Activated naive CD4-positive, alpha-beta T cell treated with anti-CD3 and anti-CD28 coated beads for 36 hours (primary cell): ENCODE measurements at regions not wholly inside any gene's neighbourhood (a gene's known extent, or its start where the extent isn't known, plus 50 kb on each side); places are given as distances from the start of the nearest gene placed in this dataset.
"Not testable (repeated sequence)": the region's sequence is repeated elsewhere in the genome, so short reads cannot be mapped to it uniquely, and the experiment has no call there.

ENCODE experiments used
- CTCF ChIA-PET: fragments of 350-600 bp; sonication (Branson Sonifier 250); formaldehyde crosslinking; loops from one replicate; lab custom pipeline; 2021; ENCODE audit warnings: antibody characterized with exemption; lab: Charles Lee
- DNase-seq: peaks from one replicate; pipeline ENCODE4 v3.0.0-alpha.2; 2020
- H3K27ac Mint-ChIP-seq: one replicate; pipeline ENCODE4 v1.8.0; 2021; ENCODE audit warnings: mild to moderate bottlenecking, mixed read lengths
- H3K27me3 Mint-ChIP-seq: one replicate; pipeline ENCODE4 v1.8.0; 2021; ENCODE audit warnings: low read depth, mixed read lengths
- H3K36me3 Mint-ChIP-seq: one replicate; pipeline ENCODE4 v1.8.0; 2021; ENCODE audit warnings: low read depth, mixed read lengths
- H3K4me1 Mint-ChIP-seq: one replicate; pipeline ENCODE4 v1.8.0; 2021; ENCODE audit warnings: low read depth, mixed read lengths
- H3K4me3 Mint-ChIP-seq: one replicate; pipeline ENCODE4 v1.8.0; 2021; ENCODE audit warnings: mild to moderate bottlenecking, moderate library complexity, mixed read lengths
- H3K9me3 Mint-ChIP-seq: one replicate; pipeline ENCODE4 v1.8.0; 2021; ENCODE audit warnings: mixed read lengths
- intact Hi-C: fragments of 100-400 bp; cut with micrococcal nuclease; formaldehyde crosslinking; loops from one replicate; pipeline ENCODE4 v1.15.1; 2023

DNA sequence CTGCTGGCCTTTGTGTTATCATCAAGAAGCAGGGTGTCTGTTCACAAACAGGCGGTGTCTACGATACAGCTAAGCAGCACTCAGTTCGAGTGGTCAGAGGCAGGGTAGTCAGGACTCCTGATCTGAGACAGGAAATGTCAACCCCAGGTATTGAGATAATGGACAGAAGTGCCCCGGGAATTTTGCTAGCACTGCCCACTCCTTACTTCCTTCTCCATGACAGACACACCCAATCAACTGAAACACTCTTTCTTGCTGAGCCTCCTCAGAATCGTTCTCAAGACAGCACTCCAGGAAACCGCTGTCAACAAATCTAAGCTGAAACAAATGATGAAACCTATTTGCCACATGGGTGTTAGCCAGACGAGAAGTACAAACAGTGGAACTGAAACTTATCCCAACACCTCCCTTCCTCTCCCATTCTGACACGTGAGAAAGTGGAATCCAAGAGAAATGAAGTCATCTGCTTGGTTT, 109.3 kb downstream of the GTF2IRD2B start:
- H3K27ac Mint-ChIP-seq, CTCF ChIA-PET, H3K4me1 Mint-ChIP-seq, intact Hi-C loops, H3K27me3 Mint-ChIP-seq, DNase-seq, H3K4me3 Mint-ChIP-seq, H3K9me3 Mint-ChIP-seq, H3K36me3 Mint-ChIP-seq: not testable (repeated sequence)

DNA sequence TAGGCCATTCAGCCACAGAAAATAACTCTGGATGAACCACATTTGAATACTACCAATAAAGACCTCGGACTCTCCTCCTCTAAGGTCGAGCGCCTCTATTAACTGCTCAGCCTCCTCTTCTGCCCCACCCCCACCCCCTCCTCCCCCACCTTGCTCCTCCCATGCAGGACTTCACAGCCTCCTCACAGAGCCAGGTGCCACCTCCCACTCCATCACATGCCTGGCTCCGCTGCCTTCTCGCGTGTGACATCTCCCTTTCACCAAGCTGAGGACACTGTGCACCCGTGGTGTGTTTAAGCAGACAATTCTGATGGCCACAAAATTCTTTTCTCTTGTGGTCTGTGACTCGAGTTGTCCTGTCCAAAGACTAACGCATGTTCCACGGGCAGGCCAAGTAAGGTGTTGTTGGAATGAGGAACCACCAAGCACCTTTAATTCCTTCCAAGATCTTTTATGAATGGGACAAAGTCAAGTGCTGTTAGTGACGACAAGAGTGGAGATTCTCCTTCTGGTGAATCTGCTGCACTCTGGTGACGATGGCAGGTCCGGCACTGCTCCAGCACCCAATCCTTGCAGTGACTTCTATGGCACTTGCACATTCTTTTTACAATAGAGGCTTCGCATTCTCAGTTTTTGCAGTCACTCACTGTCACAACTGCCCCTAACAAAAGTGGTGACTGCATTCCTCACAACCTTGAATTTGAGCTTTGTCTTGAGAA, 113.1 kb downstream of the GTF2IRD2B start:
- H3K36me3 Mint-ChIP-seq, H3K27me3 Mint-ChIP-seq, H3K4me1 Mint-ChIP-seq, intact Hi-C loops, H3K4me3 Mint-ChIP-seq, H3K27ac Mint-ChIP-seq, CTCF ChIA-PET, H3K9me3 Mint-ChIP-seq, DNase-seq: not testable (repeated sequence)

DNA sequence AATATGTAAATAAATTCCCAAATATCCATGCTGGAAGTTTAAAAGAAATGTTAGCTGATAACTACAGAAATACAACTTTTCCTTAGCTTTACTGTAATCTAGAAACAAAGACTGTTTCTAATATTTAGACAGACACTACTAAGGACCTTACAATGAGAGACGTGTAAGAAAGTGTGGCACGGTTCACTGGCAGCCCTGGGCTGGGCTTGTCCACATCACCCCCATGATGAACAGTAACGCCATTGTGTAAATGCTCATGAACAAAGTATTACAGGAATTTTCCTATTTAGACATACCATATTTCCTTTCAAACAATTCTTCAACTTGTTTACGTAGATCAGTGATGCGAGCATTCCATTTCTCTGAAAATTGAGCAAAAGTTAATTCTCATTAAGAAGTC, 123.1 kb downstream of the GTF2IRD2B start:
- CTCF ChIA-PET, DNase-seq, H3K36me3 Mint-ChIP-seq, H3K27ac Mint-ChIP-seq, H3K4me1 Mint-ChIP-seq, H3K27me3 Mint-ChIP-seq, H3K4me3 Mint-ChIP-seq, H3K9me3 Mint-ChIP-seq, intact Hi-C loops: not testable (repeated sequence)

DNA sequence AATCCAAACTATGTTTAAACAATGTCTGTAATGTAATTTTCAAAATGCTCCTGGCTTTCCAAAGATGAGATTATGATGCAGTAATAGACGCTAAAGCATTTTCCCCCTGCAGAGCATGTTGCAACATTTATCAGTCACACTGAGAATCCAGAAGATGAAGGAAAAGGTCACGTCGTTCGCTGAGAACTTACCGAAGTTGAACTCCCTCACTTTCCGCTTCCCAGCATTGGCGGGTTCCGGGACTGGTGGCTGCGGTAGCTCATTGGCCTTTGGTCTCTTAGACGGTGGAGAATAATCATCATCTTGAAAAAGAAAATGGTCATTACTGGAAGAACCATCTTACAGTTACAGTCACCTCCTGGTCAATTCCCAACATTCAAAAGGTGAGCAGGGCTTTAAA, 124.6 kb downstream of the GTF2IRD2B start:
- intact Hi-C loops, DNase-seq, H3K4me1 Mint-ChIP-seq, H3K27ac Mint-ChIP-seq, H3K36me3 Mint-ChIP-seq, H3K4me3 Mint-ChIP-seq, H3K9me3 Mint-ChIP-seq, H3K27me3 Mint-ChIP-seq, CTCF ChIA-PET: not testable (repeated sequence)

DNA sequence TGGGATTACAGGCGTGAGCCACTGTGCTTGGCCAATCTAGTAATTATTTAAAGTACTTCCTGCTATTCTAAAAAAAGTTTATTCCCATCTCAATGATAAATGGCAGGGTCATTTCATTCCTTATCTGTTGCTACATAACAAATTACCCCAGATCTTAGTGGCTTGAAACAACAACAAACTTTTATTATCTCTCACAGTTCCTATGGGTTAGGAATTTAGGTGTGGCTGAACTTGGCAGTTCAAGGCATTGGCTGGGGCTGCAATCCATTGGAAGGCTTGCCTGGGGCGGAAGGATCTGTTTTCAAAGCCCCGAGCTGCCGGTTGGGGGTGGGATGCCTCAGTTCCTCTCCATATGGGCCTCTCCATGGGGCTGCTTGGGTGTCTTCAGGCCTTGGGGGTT, 133.7 kb downstream of the GTF2IRD2B start:
- H3K4me1 Mint-ChIP-seq, DNase-seq, H3K27ac Mint-ChIP-seq, H3K36me3 Mint-ChIP-seq, H3K27me3 Mint-ChIP-seq, H3K9me3 Mint-ChIP-seq, H3K4me3 Mint-ChIP-seq, CTCF ChIA-PET, intact Hi-C loops: not testable (repeated sequence)

DNA sequence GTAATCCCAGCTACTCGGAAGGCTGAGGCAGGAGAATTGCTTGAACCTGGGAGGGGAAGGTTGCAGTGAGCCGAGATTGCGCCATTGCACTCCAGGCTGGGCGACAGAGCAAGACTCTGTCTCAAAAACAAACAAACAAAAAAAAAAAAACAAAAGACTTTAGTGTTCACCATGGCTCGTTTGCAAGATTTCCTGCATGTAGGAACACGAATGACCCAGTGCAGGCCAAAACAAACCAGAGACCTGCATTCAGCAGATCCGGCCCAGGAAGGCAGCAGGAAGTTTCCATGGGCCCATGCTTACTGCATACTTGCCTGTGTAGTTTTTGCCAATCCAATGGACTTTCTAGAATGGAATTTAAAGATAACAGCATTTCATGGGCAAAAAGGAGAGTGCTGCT, 137.2 kb downstream of the GTF2IRD2B start:
- H3K4me3 Mint-ChIP-seq, H3K4me1 Mint-ChIP-seq, CTCF ChIA-PET, H3K36me3 Mint-ChIP-seq, H3K9me3 Mint-ChIP-seq, H3K27me3 Mint-ChIP-seq, intact Hi-C loops, H3K27ac Mint-ChIP-seq, DNase-seq: not testable (repeated sequence)

DNA sequence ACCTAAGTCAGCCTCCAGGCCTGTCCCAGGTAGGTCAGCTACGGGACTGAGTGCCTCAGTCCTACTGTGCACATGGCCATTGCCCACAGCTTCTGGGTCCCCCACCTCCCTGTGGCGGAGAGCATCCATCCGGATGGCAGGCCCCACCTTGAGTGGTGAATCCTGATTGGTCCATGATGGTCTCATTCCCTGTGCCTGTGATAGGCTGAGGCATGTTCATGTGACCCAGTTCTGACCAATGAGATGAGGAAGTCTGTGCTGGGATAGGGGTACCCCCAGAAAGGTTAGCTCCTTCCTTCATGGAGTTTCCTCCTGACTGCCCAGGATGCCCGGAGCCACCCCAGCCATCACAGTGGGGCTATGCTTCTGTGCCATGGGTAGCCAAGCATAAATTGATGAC, 138.2 kb downstream of the GTF2IRD2B start:
- H3K9me3 Mint-ChIP-seq, H3K36me3 Mint-ChIP-seq, H3K4me1 Mint-ChIP-seq, DNase-seq, CTCF ChIA-PET, H3K27ac Mint-ChIP-seq, H3K27me3 Mint-ChIP-seq, intact Hi-C loops, H3K4me3 Mint-ChIP-seq: not testable (repeated sequence)

DNA sequence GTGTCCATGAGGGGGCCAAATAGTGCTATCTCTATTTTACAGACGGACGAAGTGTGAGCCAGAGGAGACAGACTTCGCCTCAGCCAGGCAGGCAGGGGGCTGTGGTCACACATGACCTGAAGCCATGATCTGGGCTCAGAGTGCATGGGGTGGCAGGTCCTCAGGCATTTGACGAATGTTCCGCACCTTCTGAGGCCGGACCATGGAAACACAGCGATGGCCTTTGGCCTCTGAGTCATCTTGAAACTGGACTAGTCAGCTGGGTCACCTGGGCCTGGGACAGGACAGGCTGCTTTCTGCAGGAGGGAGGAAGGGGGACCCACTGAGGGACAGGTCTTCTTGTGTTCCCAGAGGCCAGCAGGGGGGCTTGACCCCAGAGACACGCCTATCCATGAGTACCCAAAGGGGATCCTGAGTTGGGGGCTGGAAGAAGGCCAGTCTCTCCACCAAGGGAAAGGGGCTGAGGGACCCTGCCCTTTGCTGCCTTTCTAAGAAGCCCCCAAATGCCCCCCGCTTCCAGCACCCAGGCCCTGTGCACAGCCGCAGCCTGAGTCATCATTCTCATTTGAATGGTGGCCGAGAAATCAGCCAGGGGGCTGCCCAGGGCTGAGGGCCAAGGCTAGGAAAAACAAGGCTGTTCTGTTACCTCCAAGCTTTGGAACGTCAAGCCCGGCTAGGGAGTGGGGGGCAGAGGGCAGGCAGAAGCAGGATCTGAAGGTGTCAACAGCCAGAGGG, 142.9 kb downstream of the GTF2IRD2B start:
- H3K9me3 Mint-ChIP-seq, H3K4me3 Mint-ChIP-seq, intact Hi-C loops, DNase-seq, H3K36me3 Mint-ChIP-seq, H3K4me1 Mint-ChIP-seq, CTCF ChIA-PET, H3K27ac Mint-ChIP-seq, H3K27me3 Mint-ChIP-seq: not testable (repeated sequence)

DNA sequence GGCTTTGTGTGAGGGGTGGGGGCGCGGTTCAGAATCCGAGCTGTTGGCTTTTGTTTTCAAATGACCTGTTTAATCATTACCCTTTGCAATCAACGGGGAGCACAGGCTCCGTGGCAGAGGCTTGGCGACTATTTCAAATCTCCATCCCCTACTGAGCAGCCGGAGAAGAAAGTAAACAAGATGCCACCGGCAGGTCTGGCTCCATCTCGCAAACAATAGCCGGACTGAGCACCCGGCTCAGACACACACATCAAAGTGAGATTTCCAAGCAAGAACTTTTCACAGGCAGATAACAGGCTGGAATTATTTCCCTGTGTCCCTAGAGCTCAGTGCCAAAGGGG, 143.4 kb downstream of the GTF2IRD2B start:
- H3K36me3 Mint-ChIP-seq, H3K27me3 Mint-ChIP-seq, H3K4me1 Mint-ChIP-seq, DNase-seq, intact Hi-C loops, H3K4me3 Mint-ChIP-seq, CTCF ChIA-PET, H3K27ac Mint-ChIP-seq, H3K9me3 Mint-ChIP-seq: not testable (repeated sequence)

DNA sequence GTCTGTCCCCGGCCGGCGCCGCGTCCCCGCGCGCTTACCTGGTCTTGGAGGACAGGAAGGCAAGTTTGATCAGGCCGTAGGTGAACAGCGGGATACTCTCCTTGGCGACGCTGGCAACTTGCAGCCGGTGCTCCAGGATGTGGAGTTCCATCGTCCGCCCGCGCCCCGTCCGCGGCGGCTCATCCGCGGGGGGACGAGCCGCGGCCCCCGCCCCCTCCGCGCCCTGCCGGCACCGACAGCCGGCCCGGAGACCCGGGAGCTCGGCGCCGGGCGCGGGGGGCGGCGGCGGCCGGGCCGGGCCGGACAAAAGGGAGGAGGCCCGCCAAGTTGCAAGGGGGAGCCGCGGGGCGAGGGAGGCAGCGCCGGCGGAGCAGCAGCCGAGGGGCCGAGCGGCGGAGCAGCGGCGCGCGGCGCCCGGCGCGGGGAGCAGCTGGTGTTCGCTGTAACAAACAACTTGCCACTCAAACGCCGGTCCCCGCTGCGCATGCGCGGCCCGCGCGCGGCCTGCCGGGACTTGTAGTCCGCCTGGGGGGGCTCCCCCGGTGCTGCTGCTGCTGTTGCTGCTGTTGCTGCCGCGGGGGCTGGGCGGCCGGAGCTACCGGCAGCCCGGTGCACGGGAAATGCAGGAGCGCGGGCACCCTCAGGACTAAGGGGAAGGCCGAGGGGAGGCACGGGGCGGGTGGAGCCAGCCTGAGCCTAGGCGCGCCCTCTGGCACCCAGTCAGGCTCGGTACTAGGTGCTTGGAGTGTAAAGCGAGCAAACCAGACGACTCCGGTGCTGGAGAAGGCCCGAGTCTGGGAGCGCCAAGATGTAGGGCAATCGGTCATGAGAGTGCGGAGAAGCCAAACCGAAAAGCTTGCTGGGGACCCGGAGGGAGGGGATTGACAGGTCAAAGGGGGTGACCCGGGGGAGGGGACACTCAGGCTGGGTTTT, 145.1 kb downstream of the GTF2IRD2B start:
- CTCF ChIA-PET, H3K27ac Mint-ChIP-seq, H3K9me3 Mint-ChIP-seq, H3K36me3 Mint-ChIP-seq, H3K27me3 Mint-ChIP-seq, H3K4me1 Mint-ChIP-seq, intact Hi-C loops: not testable (repeated sequence)
- peak; percentile 60 for DNase-seq
- H3K4me3 Mint-ChIP-seq = peak overlapping the region; percentile 55

DNA sequence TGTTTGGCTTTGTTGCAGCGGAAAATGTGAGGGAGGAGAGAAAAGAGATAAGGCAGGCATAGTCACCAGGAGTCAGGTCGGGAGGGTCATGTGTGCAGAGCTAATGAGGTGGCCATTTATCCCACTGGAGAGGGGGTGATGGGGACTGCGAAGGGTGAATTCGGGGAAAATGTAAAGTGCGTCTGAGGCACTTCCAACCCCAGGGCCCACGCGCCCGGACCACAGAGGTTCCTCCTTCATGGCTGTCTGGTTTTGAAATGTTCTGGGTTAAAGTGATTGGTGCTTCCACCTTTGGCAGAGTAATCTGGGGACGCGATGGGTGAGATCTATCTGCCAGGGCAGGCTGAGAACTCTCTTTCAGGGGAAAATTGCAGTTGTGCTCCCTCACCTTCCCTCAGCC, 145.9 kb downstream of the GTF2IRD2B start:
- H3K27ac Mint-ChIP-seq, H3K9me3 Mint-ChIP-seq, intact Hi-C loops, CTCF ChIA-PET, H3K27me3 Mint-ChIP-seq, H3K4me1 Mint-ChIP-seq, H3K4me3 Mint-ChIP-seq, DNase-seq, H3K36me3 Mint-ChIP-seq: not testable (repeated sequence)

DNA sequence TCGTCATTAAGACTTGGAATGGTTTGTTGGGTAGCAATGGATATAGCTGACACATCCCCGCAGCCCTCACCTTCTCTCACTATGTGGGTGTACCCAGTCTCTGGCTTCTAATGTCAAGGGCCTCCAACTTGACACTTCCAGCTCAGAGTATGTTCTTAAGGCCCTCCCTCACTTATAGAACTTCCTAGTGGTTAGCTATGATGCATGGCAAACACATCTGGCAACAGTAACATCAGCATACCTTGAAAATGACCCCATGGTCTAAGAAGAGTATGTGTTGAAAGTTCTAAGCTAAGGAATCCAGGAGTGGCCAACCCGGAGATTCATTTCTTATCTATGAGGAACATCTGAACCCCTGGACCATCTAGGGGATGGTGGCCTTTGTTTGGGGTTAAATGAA, 151.2 kb downstream of the GTF2IRD2B start:
- H3K27me3 Mint-ChIP-seq, H3K36me3 Mint-ChIP-seq, H3K9me3 Mint-ChIP-seq, DNase-seq, H3K4me1 Mint-ChIP-seq, CTCF ChIA-PET, H3K27ac Mint-ChIP-seq, intact Hi-C loops, H3K4me3 Mint-ChIP-seq: not testable (repeated sequence)
